Gastroesophageal sphincter (tissue), 4 donors: ENCODE measurements at regions not wholly inside any gene's neighbourhood (a gene's known extent, or its start where the extent isn't known, plus 50 kb on each side); places are given as distances from the start of the nearest gene placed in this dataset.

ENCODE experiments used
- ATAC-seq: fragments of 150-250 bp; one replicate; pipeline ENCODE4 v1.9.1; 2016; ENCODE audit warnings: mild to moderate bottlenecking, moderate library complexity
- H3K27ac ChIP-seq, 4 donors: fragments of 200-600 bp; sonication (generic) in 3 of 4; 1 replicate in 3 of 4; 2 replicates in 1 of 4; pipeline ENCODE4 v1.5.1; 2016 to 2019
- H3K27me3 ChIP-seq: fragments of 200-600 bp; sonication (generic); one replicate; pipeline ENCODE4 v1.5.1; 2019
- H3K36me3 ChIP-seq, 2 donors: fragments of 200-600 bp; sonication (generic); one replicate each; pipeline ENCODE4 v1.5.1; 2019; ENCODE audit warnings: control low read depth in 1 of 2
- H3K4me1 ChIP-seq, 3 donors: fragments of 200-600 bp; sonication (generic); 1 replicate in 2 of 3; 2 replicates in 1 of 3; pipeline ENCODE4 v1.5.1; 2016 to 2019; ENCODE audit warnings: control low read depth in 2 of 3
- H3K4me3 ChIP-seq, 2 donors: fragments of 200-600 bp; sonication (generic); one replicate each; pipeline ENCODE4 v1.5.1; 2019; ENCODE audit warnings: mild to moderate bottlenecking in 1 of 2, moderate library complexity in 1 of 2
- H3K9me3 ChIP-seq, 3 donors: fragments of 200-600 bp; sonication (generic); one replicate each; pipeline ENCODE4 v1.5.1; 2017 to 2019; ENCODE audit warnings: control low read depth in 2 of 3
- EP300 ChIP-seq: sonication (generic); formaldehyde crosslinking; IDR thresholded peaks from one replicate; pipeline ENCODE4 v1.6.1; 2017; ENCODE audit warnings: antibody characterized with exemption, mild to moderate bottlenecking
- POLR2A ChIP-seq, 2 donors: fragments of 450-650 bp; IDR thresholded peaks; one replicate each; pipeline ENCODE4 v1.6.1; 2017; ENCODE audit warnings: antibody characterized with exemption in 2 of 2, mild to moderate bottlenecking in 2 of 2, moderate library complexity in 1 of 2
- POLR2AphosphoS5 ChIP-seq: sonication (generic); formaldehyde crosslinking; IDR thresholded peaks from one replicate; pipeline ENCODE4 v1.6.1; 2017; ENCODE audit warnings: antibody characterized with exemption
- WGBS, 2 donors: methylation state at CpG; one replicate each; pipeline ENCODE4 v1.1.5; 2018; ENCODE audit warnings: low coverage in 1 of 2; 5-methylcytosine and 5-hydroxymethylcytosine counted together
- TF ChIP-seq, protein P1 (sequence below), 4 experiments: fragments of 200-600 bp in 2 of 4; fragments of 450-650 bp in 2 of 4; sonication (generic) in 1 of 4; IDR thresholded peaks; one replicate each; pipeline ENCODE4 v1.5.1; 2017 to 2019; ENCODE audit warnings: antibody characterized with exemption in 4 of 4, mild to moderate bottlenecking in 2 of 4, moderate library complexity in 2 of 4

DNA sequence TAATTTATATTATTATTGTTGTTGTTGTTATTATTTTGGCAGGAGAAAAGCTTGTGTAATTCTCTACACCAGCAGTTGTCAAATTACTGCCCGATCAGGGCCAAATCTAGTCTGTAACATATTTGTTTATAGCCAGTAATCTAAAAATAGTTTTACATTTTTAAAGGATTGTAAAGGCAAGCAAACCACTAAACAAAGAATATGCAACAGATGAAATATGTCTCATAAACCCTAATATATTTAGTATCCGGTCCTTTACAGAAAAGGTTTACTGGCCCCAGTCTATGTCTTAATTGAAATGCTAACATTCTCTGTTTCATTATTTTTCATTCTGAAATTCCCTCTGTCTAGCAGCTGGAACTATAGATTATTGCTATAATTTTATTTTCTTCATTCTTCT is 709.5 kb downstream of the KCNJ2 start:
- Histone ChIP-seq H3K9me3 (no peaks in the 10 kb centered on the region), H3K4me3 (no peak overlapping the region), H3K27ac (no peak overlapping the region), H3K27me3 (peaks cover 9% of the 10 kb centered on the region), H3K36me3 (no peaks in the 10 kb centered on the region), H3K4me1 (no peaks in the 10 kb centered on the region)
- no peak for ATAC-seq
- 23 to 29% methylated on average over 2 of the region's 2 CpGs for WGBS, 2 donors
- TF ChIP-seq POLR2AphosphoS5 (no peak), POLR2A (IDR thresholded peaks at IDR 0.05) (no peak), EP300 (no peak)
- TF ChIP-seq, protein P1, sequence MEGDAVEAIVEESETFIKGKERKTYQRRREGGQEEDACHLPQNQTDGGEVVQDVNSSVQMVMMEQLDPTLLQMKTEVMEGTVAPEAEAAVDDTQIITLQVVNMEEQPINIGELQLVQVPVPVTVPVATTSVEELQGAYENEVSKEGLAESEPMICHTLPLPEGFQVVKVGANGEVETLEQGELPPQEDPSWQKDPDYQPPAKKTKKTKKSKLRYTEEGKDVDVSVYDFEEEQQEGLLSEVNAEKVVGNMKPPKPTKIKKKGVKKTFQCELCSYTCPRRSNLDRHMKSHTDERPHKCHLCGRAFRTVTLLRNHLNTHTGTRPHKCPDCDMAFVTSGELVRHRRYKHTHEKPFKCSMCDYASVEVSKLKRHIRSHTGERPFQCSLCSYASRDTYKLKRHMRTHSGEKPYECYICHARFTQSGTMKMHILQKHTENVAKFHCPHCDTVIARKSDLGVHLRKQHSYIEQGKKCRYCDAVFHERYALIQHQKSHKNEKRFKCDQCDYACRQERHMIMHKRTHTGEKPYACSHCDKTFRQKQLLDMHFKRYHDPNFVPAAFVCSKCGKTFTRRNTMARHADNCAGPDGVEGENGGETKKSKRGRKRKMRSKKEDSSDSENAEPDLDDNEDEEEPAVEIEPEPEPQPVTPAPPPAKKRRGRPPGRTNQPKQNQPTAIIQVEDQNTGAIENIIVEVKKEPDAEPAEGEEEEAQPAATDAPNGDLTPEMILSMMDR (IDR thresholded peaks at IDR 0.05) = no peak

DNA sequence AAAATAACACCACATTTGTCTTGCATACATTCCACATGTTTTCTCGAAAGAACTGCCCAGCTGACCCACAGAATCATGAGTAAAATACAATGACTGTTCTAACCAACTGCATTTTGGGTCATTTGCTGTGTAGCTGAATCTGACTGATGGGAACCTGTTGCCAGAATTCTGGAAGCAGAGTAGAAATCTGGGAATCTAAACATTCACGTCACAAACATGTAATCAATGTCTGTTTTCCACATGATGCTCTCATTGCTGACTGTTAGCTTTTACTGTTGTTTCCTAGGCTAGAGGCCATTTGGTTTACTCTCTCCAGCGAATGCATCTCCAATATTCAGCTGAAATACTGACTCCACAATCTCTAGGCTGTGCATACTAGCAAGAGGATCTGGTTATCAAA is 710.1 kb downstream of the KCNJ2 start:
- H3K4me1 ChIP-seq = no peaks in the 10 kb centered on the region
- no peaks in the 10 kb centered on the region for H3K36me3 ChIP-seq
- peaks cover 9% of the 10 kb centered on the region for H3K27me3 ChIP-seq
- no peak overlapping the region for H3K4me3 ChIP-seq
- TF ChIP-seq POLR2AphosphoS5 (no peak), POLR2A (IDR thresholded peaks at IDR 0.05) (no peak), EP300 (no peak)
- TF ChIP-seq, protein P1 (IDR thresholded peaks at IDR 0.05) = no peak
- no peak overlapping the region for H3K27ac ChIP-seq
- H3K9me3 ChIP-seq = no peaks in the 10 kb centered on the region
- ATAC-seq = no peak
- 43 to 59% methylated on average over 3 of the region's 3 CpGs for WGBS, 2 donors

DNA sequence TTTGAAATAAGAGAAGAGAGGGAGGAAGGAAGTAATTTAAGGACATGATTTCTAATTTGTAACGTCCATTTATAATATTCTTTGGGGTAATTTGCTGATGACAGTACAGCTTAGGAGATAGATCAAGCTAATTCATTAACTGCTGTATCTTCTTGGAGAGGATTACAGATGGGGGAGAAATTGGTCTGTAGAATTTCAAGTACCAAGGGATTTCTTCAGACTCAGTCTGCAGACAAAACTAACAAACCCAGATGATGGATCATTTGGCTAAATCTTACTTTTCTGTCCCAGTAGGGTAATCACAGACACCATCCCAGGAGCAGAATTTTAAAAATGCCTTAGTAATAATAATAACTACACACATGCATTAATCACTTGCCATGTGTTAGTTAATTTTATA is 711.8 kb downstream of the KCNJ2 start:
- TF ChIP-seq POLR2A (IDR thresholded peaks at IDR 0.05) = no peak
- TF ChIP-seq, protein P1 (IDR thresholded peaks at IDR 0.05) = no peak
- TF ChIP-seq POLR2AphosphoS5 = no peak
- TF ChIP-seq EP300 = no peak
- Histone ChIP-seq H3K27me3 (peaks cover 9% of the 10 kb centered on the region), H3K9me3 (no peaks in the 10 kb centered on the region), H3K36me3 (no peaks in the 10 kb centered on the region), H3K4me3 (no peak overlapping the region), H3K27ac (no peak overlapping the region), H3K4me1 (no peaks in the 10 kb centered on the region)
- no peak for ATAC-seq
- 0 to 8% methylated on average over 1 of the region's 1 CpG for WGBS, 2 donors

DNA sequence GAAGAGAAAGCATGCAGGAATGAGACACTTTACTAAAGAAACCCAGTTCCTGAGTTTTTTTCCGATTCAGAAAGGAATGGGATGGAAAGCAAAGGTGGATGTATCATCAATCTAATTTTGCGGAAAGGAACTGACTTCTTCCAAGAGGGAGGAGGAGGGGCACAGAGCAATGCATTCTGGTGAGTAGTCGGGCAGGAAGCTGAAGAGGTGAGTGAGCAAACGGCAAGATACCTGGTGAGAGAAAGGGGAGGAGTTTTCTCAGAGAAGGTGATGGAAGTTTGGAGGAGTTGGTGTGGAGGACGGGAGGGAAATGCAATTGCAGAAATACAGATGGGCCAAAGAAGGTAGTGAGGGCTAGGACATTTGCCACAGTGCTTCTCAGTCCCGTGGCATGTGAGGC is 713.2 kb downstream of the KCNJ2 start:
- H3K27me3 ChIP-seq = peaks cover 13% of the 10 kb centered on the region
- H3K36me3 ChIP-seq = no peaks in the 10 kb centered on the region
- TF ChIP-seq, protein P1 (IDR thresholded peaks at IDR 0.05) = no peak
- TF ChIP-seq POLR2A (IDR thresholded peaks at IDR 0.05) = no peak
- TF ChIP-seq EP300 = no peak
- no peak for TF ChIP-seq POLR2AphosphoS5
- no peak overlapping the region for H3K27ac ChIP-seq
- no peak overlapping the region for H3K4me3 ChIP-seq
- H3K9me3 ChIP-seq = no peaks in the 10 kb centered on the region
- H3K4me1 ChIP-seq = no peaks in the 10 kb centered on the region
- ATAC-seq = no peak
- WGBS, 2 donors = 31 to 43% methylated on average over 6 of the region's 6 CpGs

DNA sequence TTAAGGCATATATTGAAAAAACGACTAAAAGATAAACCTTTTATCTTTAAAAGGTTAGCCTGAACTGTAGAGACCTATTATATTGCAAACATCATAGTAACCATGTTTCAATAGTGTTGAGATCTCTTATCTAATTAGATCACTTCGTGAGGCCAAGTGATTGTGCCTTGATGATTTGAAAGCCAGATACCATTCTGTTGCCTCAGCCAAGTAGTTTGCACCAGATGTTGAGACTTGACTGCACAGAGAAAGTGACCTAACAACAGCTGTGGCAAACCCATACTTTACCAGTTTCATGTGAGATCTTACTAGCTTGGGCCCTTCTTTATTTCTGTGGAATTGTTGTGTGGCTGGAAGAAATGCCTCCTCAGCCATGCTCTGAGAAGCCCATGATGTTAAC is 717.3 kb downstream of the KCNJ2 start:
- no peaks in the 10 kb centered on the region for H3K9me3 ChIP-seq
- no peak overlapping the region for H3K4me3 ChIP-seq
- WGBS, 2 donors = 44 to 59% methylated on average over 2 of the region's 2 CpGs
- no peaks in the 10 kb centered on the region for H3K36me3 ChIP-seq
- H3K27me3 ChIP-seq = peaks cover 13% of the 10 kb centered on the region
- no peaks in the 10 kb centered on the region for H3K4me1 ChIP-seq
- no peak for ATAC-seq
- H3K27ac ChIP-seq = no peak overlapping the region
- no peak for TF ChIP-seq EP300
